ENCODE measurements at regions not wholly inside any gene's neighbourhood (a gene's known extent, or its start where the extent isn't known, plus 50 kb on each side); places are given as distances from the start of the nearest gene placed in this dataset.

GRCh38 chr16:66144641-66145040 is 221.8 kb upstream of the CDH5 start:
- H3K27me3 ChIP-seq (ENCODE audit: insufficient read depth, low read depth): no peaks in the 10 kb centered on the region
- no peak for TF ChIP-seq CTCF (conservative IDR thresholded peaks at IDR 0.05; ENCODE audit: low read depth, low read length)
- H4K20me1 ChIP-seq (ENCODE audit: insufficient read depth): no peaks in the 10 kb centered on the region
- H3K36me3 ChIP-seq (ENCODE audit: insufficient read depth): no peaks in the 10 kb centered on the region
- H3K27ac ChIP-seq: no peak overlapping the region
- no peak overlapping the region for H2AFZ ChIP-seq (ENCODE audit: low read depth)
- H3K9ac ChIP-seq: no peak overlapping the region
- no peaks in the 10 kb centered on the region for H3K4me1 ChIP-seq (ENCODE audit: low read depth, poor library complexity, severe bottlenecking)
- no peak overlapping the region for H3K4me3 ChIP-seq (IDR thresholded peaks at IDR 0.05; ENCODE audit: insufficient read depth, low read depth, low read length)
- no peaks in the 10 kb centered on the region for H3K79me2 ChIP-seq (ENCODE audit: insufficient read depth, low read depth)
- H3K4me2 ChIP-seq: no peak overlapping the region

GRCh38 chr16:66143415-66143814 is 223.1 kb upstream of the CDH5 start:
- Histone ChIP-seq H3K4me3 (IDR thresholded peaks at IDR 0.05; ENCODE audit: insufficient read depth, low read depth, low read length) (no peak overlapping the region), H3K4me1 (ENCODE audit: low read depth, poor library complexity, severe bottlenecking) (no peaks in the 10 kb centered on the region), H3K27ac (no peak overlapping the region), H4K20me1 (ENCODE audit: insufficient read depth) (no peaks in the 10 kb centered on the region), H3K36me3 (ENCODE audit: insufficient read depth) (no peaks in the 10 kb centered on the region), H3K4me2 (no peak overlapping the region), H3K27me3 (ENCODE audit: insufficient read depth, low read depth) (no peaks in the 10 kb centered on the region), H2AFZ (ENCODE audit: low read depth) (no peak overlapping the region), H3K9ac (no peak overlapping the region), H3K79me2 (ENCODE audit: insufficient read depth, low read depth) (no peaks in the 10 kb centered on the region)
- no peak for TF ChIP-seq CTCF (conservative IDR thresholded peaks at IDR 0.05; ENCODE audit: low read depth, low read length)

- Histone ChIP-seq H3K36me3 (ENCODE audit: insufficient read depth) (no peaks in the 10 kb centered on the region), H2AFZ (ENCODE audit: low read depth) (no peak overlapping the region), H3K4me3 (IDR thresholded peaks at IDR 0.05; ENCODE audit: insufficient read depth, low read depth, low read length) (no peak overlapping the region), H3K79me2 (ENCODE audit: insufficient read depth, low read depth) (no peaks in the 10 kb centered on the region), H3K27ac (no peak overlapping the region), H3K27me3 (ENCODE audit: insufficient read depth, low read depth) (no peaks in the 10 kb centered on the region), H3K9ac (no peak overlapping the region), H4K20me1 (ENCODE audit: insufficient read depth) (no peaks in the 10 kb centered on the region), H3K4me2 (no peak overlapping the region), H3K4me1 (ENCODE audit: low read depth, poor library complexity, severe bottlenecking) (no peaks in the 10 kb centered on the region)
- no peak for TF ChIP-seq CTCF (conservative IDR thresholded peaks at IDR 0.05; ENCODE audit: low read depth, low read length)
Observed at GRCh38 chr16:66141885-66142284, 224.6 kb upstream of the CDH5 start.

- no peak for TF ChIP-seq CTCF (conservative IDR thresholded peaks at IDR 0.05; ENCODE audit: low read depth, low read length)
- no peaks in the 10 kb centered on the region for H3K79me2 ChIP-seq (ENCODE audit: insufficient read depth, low read depth)
- H3K4me2 ChIP-seq: no peak overlapping the region
- no peaks in the 10 kb centered on the region for H3K4me1 ChIP-seq (ENCODE audit: low read depth, poor library complexity, severe bottlenecking)
- no peaks in the 10 kb centered on the region for H3K27me3 ChIP-seq (ENCODE audit: insufficient read depth, low read depth)
- no peak overlapping the region for H3K27ac ChIP-seq
- H3K9ac ChIP-seq: no peak overlapping the region
- no peak overlapping the region for H2AFZ ChIP-seq (ENCODE audit: low read depth)
- H4K20me1 ChIP-seq (ENCODE audit: insufficient read depth): no peaks in the 10 kb centered on the region
- no peaks in the 10 kb centered on the region for H3K36me3 ChIP-seq (ENCODE audit: insufficient read depth)
- no peak overlapping the region for H3K4me3 ChIP-seq (IDR thresholded peaks at IDR 0.05; ENCODE audit: insufficient read depth, low read depth, low read length)
Observed at GRCh38 chr16:66137853-66138252, 228.6 kb upstream of the CDH5 start.

GRCh38 chr16:66136841-66137240 is 229.7 kb upstream of the CDH5 start:
- no peak for TF ChIP-seq CTCF (conservative IDR thresholded peaks at IDR 0.05; ENCODE audit: low read depth, low read length)
- Histone ChIP-seq H3K4me3 (IDR thresholded peaks at IDR 0.05; ENCODE audit: insufficient read depth, low read depth, low read length) (no peak overlapping the region), H3K36me3 (ENCODE audit: insufficient read depth) (no peaks in the 10 kb centered on the region), H4K20me1 (ENCODE audit: insufficient read depth) (no peaks in the 10 kb centered on the region), H3K79me2 (ENCODE audit: insufficient read depth, low read depth) (no peaks in the 10 kb centered on the region), H3K4me1 (ENCODE audit: low read depth, poor library complexity, severe bottlenecking) (no peaks in the 10 kb centered on the region), H3K4me2 (no peak overlapping the region), H3K27ac (no peak overlapping the region), H2AFZ (ENCODE audit: low read depth) (no peak overlapping the region), H3K9ac (no peak overlapping the region), H3K27me3 (ENCODE audit: insufficient read depth, low read depth) (no peaks in the 10 kb centered on the region)
